ENCODE measurements at regions not wholly inside any gene's neighbourhood (a gene's known extent, or its start where the extent isn't known, plus 50 kb on each side); places are given as distances from the start of the nearest gene placed in this dataset.

DNA sequence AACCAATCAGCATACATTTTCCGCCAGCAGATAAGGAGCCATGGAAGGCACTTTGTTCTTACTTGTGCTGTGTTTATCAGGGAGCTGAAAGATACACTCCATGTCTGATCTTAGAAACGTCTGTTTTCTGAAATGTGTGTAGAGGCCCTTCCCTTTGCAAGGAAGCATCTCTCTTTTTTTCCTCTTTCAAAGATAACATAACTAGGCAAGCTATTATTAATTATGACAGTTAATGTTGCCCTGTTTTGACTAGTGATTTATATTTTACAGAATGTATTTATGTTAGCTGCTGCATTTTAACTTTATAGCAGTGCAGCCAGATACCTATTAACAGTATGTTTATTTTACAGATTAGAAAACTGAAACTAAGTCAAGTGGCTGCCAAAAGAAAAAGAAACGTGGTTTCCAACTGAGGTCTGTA is 683.2 kb upstream of the IGFBP3 start:
- Histone ChIP-seq H3K4me3 (ENCODE audit: low read length, poor library complexity, severe bottlenecking) (no peak overlapping the region), H2AFZ (ENCODE audit: low read length) (no peak overlapping the region), H4K20me1 (ENCODE audit: insufficient read depth, low read length, poor library complexity, severe bottlenecking) (no peaks in the 10 kb centered on the region), H3K9ac (ENCODE audit: low read depth, low read length, poor library complexity, severe bottlenecking) (no peak overlapping the region), H3K79me2 (ENCODE audit: insufficient read depth, low read length) (no peaks in the 10 kb centered on the region), H3K4me2 (ENCODE audit: low read depth, low read length, poor library complexity, severe bottlenecking) (no peak overlapping the region), H3K9me3 (ENCODE audit: insufficient read depth, low read depth, low read length) (no peaks in the 10 kb centered on the region), H3F3A (ENCODE audit: low read depth) (no peaks in the 10 kb centered on the region), H3K4me1 (ENCODE audit: insufficient read depth, low read length, poor library complexity, severe bottlenecking) (no peaks in the 10 kb centered on the region), H3K36me3 (ENCODE audit: insufficient read depth, low read length) (no peaks in the 10 kb centered on the region), H3K9me2 (replicated peaks; ENCODE audit: low read depth, low read length) (no peaks in the 10 kb centered on the region), H3K27me3 (ENCODE audit: insufficient read depth, low read length, poor library complexity, severe bottlenecking) (no peaks in the 10 kb centered on the region)
- TF ChIP-seq EZH2phosphoT487 (IDR thresholded peaks at IDR 0.05; ENCODE audit: borderline replicate concordance) = no peak
- TF ChIP-seq, protein P1, sequence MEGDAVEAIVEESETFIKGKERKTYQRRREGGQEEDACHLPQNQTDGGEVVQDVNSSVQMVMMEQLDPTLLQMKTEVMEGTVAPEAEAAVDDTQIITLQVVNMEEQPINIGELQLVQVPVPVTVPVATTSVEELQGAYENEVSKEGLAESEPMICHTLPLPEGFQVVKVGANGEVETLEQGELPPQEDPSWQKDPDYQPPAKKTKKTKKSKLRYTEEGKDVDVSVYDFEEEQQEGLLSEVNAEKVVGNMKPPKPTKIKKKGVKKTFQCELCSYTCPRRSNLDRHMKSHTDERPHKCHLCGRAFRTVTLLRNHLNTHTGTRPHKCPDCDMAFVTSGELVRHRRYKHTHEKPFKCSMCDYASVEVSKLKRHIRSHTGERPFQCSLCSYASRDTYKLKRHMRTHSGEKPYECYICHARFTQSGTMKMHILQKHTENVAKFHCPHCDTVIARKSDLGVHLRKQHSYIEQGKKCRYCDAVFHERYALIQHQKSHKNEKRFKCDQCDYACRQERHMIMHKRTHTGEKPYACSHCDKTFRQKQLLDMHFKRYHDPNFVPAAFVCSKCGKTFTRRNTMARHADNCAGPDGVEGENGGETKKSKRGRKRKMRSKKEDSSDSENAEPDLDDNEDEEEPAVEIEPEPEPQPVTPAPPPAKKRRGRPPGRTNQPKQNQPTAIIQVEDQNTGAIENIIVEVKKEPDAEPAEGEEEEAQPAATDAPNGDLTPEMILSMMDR (conservative IDR thresholded peaks at IDR 0.05; ENCODE audit: low read length) = no peak

DNA sequence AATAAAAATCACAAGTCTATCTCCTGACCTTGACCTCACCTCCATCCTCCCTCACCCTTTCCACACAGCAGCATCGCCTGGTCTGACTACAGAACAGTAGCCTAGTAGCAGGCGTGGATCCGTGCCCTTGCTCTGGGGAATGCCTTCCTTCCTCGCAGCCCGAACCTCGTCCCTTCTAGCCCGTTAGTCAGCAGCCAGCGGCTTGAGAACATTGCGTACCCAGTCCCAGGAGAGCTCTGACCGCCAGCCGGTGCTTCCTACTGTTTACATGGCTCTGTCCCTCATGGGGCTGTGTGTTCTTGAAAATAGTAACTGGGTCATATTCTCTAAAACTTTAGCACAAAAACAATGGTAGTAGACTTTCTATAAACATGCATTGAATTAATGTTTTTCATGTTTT is 682.7 kb upstream of the IGFBP3 start:
- Histone ChIP-seq H3F3A (ENCODE audit: low read depth) (no peaks in the 10 kb centered on the region), H3K36me3 (ENCODE audit: insufficient read depth, low read length) (no peaks in the 10 kb centered on the region), H3K4me3 (ENCODE audit: low read length, poor library complexity, severe bottlenecking) (no peak overlapping the region), H2AFZ (ENCODE audit: low read length) (no peak overlapping the region), H4K20me1 (ENCODE audit: insufficient read depth, low read length, poor library complexity, severe bottlenecking) (no peaks in the 10 kb centered on the region), H3K79me2 (ENCODE audit: insufficient read depth, low read length) (no peaks in the 10 kb centered on the region), H3K9me2 (replicated peaks; ENCODE audit: low read depth, low read length) (no peaks in the 10 kb centered on the region), H3K9ac (ENCODE audit: low read depth, low read length, poor library complexity, severe bottlenecking) (no peak overlapping the region), H3K4me1 (ENCODE audit: insufficient read depth, low read length, poor library complexity, severe bottlenecking) (no peaks in the 10 kb centered on the region), H3K27me3 (ENCODE audit: insufficient read depth, low read length, poor library complexity, severe bottlenecking) (no peaks in the 10 kb centered on the region), H3K4me2 (ENCODE audit: low read depth, low read length, poor library complexity, severe bottlenecking) (no peak overlapping the region), H3K9me3 (ENCODE audit: insufficient read depth, low read depth, low read length) (no peaks in the 10 kb centered on the region)
- TF ChIP-seq, protein P1 (conservative IDR thresholded peaks at IDR 0.05; ENCODE audit: low read length) = no peak
- no peak for TF ChIP-seq EZH2phosphoT487 (IDR thresholded peaks at IDR 0.05; ENCODE audit: borderline replicate concordance)

DNA sequence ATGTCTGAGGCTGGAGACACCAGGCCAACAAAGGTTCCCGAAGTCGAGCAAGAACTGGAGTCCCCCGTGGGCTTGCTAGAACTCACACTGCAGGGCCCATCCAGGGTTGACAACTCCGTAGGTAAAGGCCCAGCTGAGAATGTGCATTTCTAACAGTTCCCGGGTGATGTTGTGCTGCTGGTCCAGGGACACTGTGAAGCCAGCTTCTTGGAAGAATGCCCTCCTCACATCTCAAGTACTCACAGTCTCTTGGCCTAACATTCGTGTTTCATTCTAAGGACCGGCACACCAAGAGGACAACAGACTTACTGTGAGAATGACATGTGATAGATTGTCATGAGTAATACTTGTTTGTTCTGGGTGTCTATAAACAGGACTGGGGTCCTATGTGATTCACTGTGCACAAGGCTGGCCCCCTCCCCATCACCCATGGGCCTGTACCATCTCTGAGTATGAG is 682.3 kb upstream of the IGFBP3 start:
- Histone ChIP-seq H3K79me2 (ENCODE audit: insufficient read depth, low read length) (no peaks in the 10 kb centered on the region), H3K9me3 (ENCODE audit: insufficient read depth, low read depth, low read length) (no peaks in the 10 kb centered on the region)

More for the DNA sequence above, 682.3 kb upstream of the IGFBP3 start:
- Histone ChIP-seq H3F3A (ENCODE audit: low read depth) (no peaks in the 10 kb centered on the region), H3K4me1 (ENCODE audit: insufficient read depth, low read length, poor library complexity, severe bottlenecking) (no peaks in the 10 kb centered on the region), H3K4me3 (ENCODE audit: low read length, poor library complexity, severe bottlenecking) (no peak overlapping the region), H3K9ac (ENCODE audit: low read depth, low read length, poor library complexity, severe bottlenecking) (no peak overlapping the region), H4K20me1 (ENCODE audit: insufficient read depth, low read length, poor library complexity, severe bottlenecking) (no peaks in the 10 kb centered on the region), H3K9me2 (replicated peaks; ENCODE audit: low read depth, low read length) (no peaks in the 10 kb centered on the region), H3K4me2 (ENCODE audit: low read depth, low read length, poor library complexity, severe bottlenecking) (no peak overlapping the region), H3K27me3 (ENCODE audit: insufficient read depth, low read length, poor library complexity, severe bottlenecking) (no peaks in the 10 kb centered on the region), H3K36me3 (ENCODE audit: insufficient read depth, low read length) (no peaks in the 10 kb centered on the region), H2AFZ (ENCODE audit: low read length) (no peak overlapping the region)
- TF ChIP-seq EZH2phosphoT487 (IDR thresholded peaks at IDR 0.05; ENCODE audit: borderline replicate concordance) = no peak
- TF ChIP-seq, protein P1 (conservative IDR thresholded peaks at IDR 0.05; ENCODE audit: low read length) = no peak
